OCI-LY7 (cell line): ENCODE measurements at regions not wholly inside any gene's neighbourhood (a gene's known extent, or its start where the extent isn't known, plus 50 kb on each side); places are given as distances from the start of the nearest gene placed in this dataset.
"Not testable (repeated sequence)": the region's sequence is repeated elsewhere in the genome, so short reads cannot be mapped to it uniquely, and the experiment has no call there.

ENCODE experiments used
- BruUV-seq: library from RNA; stranded (reverse); fragments of 400-500 nt; replicated peaks from 2 replicates; lab custom pipeline; 2021; lab: Mats Ljungman, UMichigan
- CTCF ChIA-PET: fragments of 300-600 bp; sonication (Branson Sonifier 250); formaldehyde crosslinking; loops from one replicate; lab custom pipeline; 2022; ENCODE audit warnings: antibody characterized with exemption; ENCODE audit not compliant: unreplicated experiment; lab: Charles Lee
- POLR2A ChIA-PET: fragments of 300-600 bp; sonication (Branson Sonifier 250); formaldehyde crosslinking; loops from one replicate; lab custom pipeline; 2022; ENCODE audit warnings: antibody characterized with exemption; lab: Charles Lee
- DNase-seq: peaks from one replicate; pipeline ENCODE4 v3.0.0-alpha.2; 2015; ENCODE audit warnings: low spot score
- H2AFZ ChIP-seq: fragments of 200-600 bp; sonication (generic), shearing (Covaris generic); 2 replicates; pipeline ENCODE4 v1.6.1; 2014; ENCODE audit warnings: mild to moderate bottlenecking, antibody characterized with exemption, low read length, moderate library complexity
- H3K27ac ChIP-seq: fragments of 200-600 bp; sonication (generic); 2 replicates; pipeline ENCODE4 v1.5.1; 2014; ENCODE audit warnings: mixed run types, low read depth, mild to moderate bottlenecking, moderate library complexity, low read length, inconsistent platforms; ENCODE audit not compliant: poor library complexity, severe bottlenecking
- H3K36me3 ChIP-seq: fragments of 200-600 bp; sonication (generic); 2 replicates; pipeline ENCODE4 v1.6.1; 2014; ENCODE audit warnings: mild to moderate bottlenecking, antibody characterized with exemption, low read length, moderate library complexity, mixed read lengths; ENCODE audit not compliant: insufficient read depth
- H3K4me1 ChIP-seq: fragments of 200-600 bp; sonication (generic); 2 replicates; pipeline ENCODE4 v1.5.1; 2014; ENCODE audit warnings: mild to moderate bottlenecking, low read length; ENCODE audit not compliant: insufficient read depth, poor library complexity, severe bottlenecking
- H3K4me2 ChIP-seq: fragments of 200-600 bp; sonication (generic); 2 replicates; pipeline ENCODE4 v1.6.1; 2014; ENCODE audit warnings: mild to moderate bottlenecking, low read length
- H3K4me3 ChIP-seq: fragments of 200-600 bp; sonication (generic); 2 replicates; pipeline ENCODE4 v1.5.1; 2014; ENCODE audit warnings: mild to moderate bottlenecking, low read depth, low read length; ENCODE audit not compliant: poor library complexity, severe bottlenecking
- H3K79me2 ChIP-seq: fragments of 200-600 bp; sonication (generic); 2 replicates; pipeline ENCODE4 v1.6.1; 2016; ENCODE audit warnings: low read depth, mild to moderate bottlenecking, low read length, moderate library complexity, mixed read lengths; ENCODE audit not compliant: insufficient read depth
- H3K9me2 ChIP-seq: fragments of 200-600 bp; sonication (generic); 2 replicates; pipeline ENCODE4 v1.6.1; 2016; ENCODE audit warnings: mild to moderate bottlenecking, low read length, mixed read lengths; ENCODE audit not compliant: insufficient read depth
- H3K9me3 ChIP-seq: fragments of 200-600 bp; sonication (generic); 2 replicates; pipeline ENCODE4 v1.6.1; 2014; ENCODE audit warnings: mild to moderate bottlenecking, mixed run types, low read length, mixed read lengths
- H4K20me1 ChIP-seq: fragments of 200-600 bp; sonication (generic); 2 replicates; pipeline ENCODE4 v1.6.1; 2014; ENCODE audit warnings: mild to moderate bottlenecking, antibody characterized with exemption, low read length, moderate library complexity, mixed read lengths; ENCODE audit not compliant: insufficient read depth
- CTCF ChIP-seq: fragments of 200-600 bp; sonication (generic); conservative IDR thresholded peaks from 2 replicates; pipeline ENCODE4 v1.5.1; 2014; ENCODE audit warnings: mild to moderate bottlenecking, antibody characterized with exemption, low read length, moderate library complexity, mixed read lengths
- EZH2phosphoT487 ChIP-seq: fragments of 200-600 bp; sonication (generic); IDR thresholded peaks from 2 replicates; pipeline ENCODE4 v1.6.1; 2018; ENCODE audit warnings: low read depth, borderline replicate concordance, mild to moderate bottlenecking, mixed run types, antibody characterized with exemption, low read length, moderate library complexity, mixed read lengths
- intact Hi-C: fragments of 100-400 bp; cut with micrococcal nuclease; formaldehyde crosslinking; loops from one replicate; pipeline ENCODE4 v1.10.0; 2022; ENCODE audit not compliant: unreplicated experiment

GRCh38 chr15:53923741-53924140 lies 54.5 kb upstream of the UNC13C start:
- BruUV-seq, H3K4me2 ChIP-seq, H3K27ac ChIP-seq, H2AFZ ChIP-seq, H3K9me3 ChIP-seq, H4K20me1 ChIP-seq, intact Hi-C loops, H3K36me3 ChIP-seq, H3K4me3 ChIP-seq, CTCF ChIA-PET, H3K4me1 ChIP-seq, POLR2A ChIA-PET, H3K79me2 ChIP-seq, DNase-seq, H3K9me2 ChIP-seq: not testable (repeated sequence)

GRCh38 chr15:53918180-53919079 lies 59.8 kb upstream of the UNC13C start:
- no peak overlapping the region for H3K27ac ChIP-seq
- H3K9me2 ChIP-seq = no peaks in the 10 kb centered on the region
- intact Hi-C loops = no loop called here
- ChIA-PET POLR2A (no interaction called here), CTCF (no interaction called here)
- H3K9me3 ChIP-seq = no peaks in the 10 kb centered on the region
- no peak overlapping the region for H3K4me3 ChIP-seq
- H3K4me1 ChIP-seq = no peaks in the 10 kb centered on the region
- BruUV-seq = no TSS peak
- no peaks in the 10 kb centered on the region for H3K79me2 ChIP-seq
- H2AFZ ChIP-seq = no peak overlapping the region
- H3K4me2 ChIP-seq = no peak overlapping the region
- DNase-seq = no peak
- H4K20me1 ChIP-seq = no peaks in the 10 kb centered on the region
- H3K36me3 ChIP-seq = no peaks in the 10 kb centered on the region
- no peak for TF ChIP-seq CTCF
- TF ChIP-seq EZH2phosphoT487 = no peak

- no peaks in the 10 kb centered on the region for H4K20me1 ChIP-seq
- ChIA-PET CTCF (no interaction called here), POLR2A (no interaction called here)
- no peak overlapping the region for H3K27ac ChIP-seq
- H2AFZ ChIP-seq = no peak overlapping the region
- intact Hi-C loops = no loop called here
- H3K79me2 ChIP-seq = no peaks in the 10 kb centered on the region
- TF ChIP-seq CTCF (no peak), EZH2phosphoT487 (no peak)
- H3K4me1 ChIP-seq = no peaks in the 10 kb centered on the region
- no peak for DNase-seq
- BruUV-seq = no TSS peak
- H3K4me3 ChIP-seq = no peak overlapping the region
- no peak overlapping the region for H3K4me2 ChIP-seq
- no peaks in the 10 kb centered on the region for H3K36me3 ChIP-seq
- H3K9me3 ChIP-seq = no peaks in the 10 kb centered on the region
- H3K9me2 ChIP-seq = no peaks in the 10 kb centered on the region
These were observed 61.1 kb upstream of the UNC13C start for GRCh38 chr15:53917109-53917508.
